ENCODE measurements at regions not wholly inside any gene's neighbourhood (a gene's known extent, or its start where the extent isn't known, plus 50 kb on each side); places are given as distances from the start of the nearest gene placed in this dataset.
"Not testable (repeated sequence)": the region's sequence is repeated elsewhere in the genome, so short reads cannot be mapped to it uniquely, and the experiment has no call there.

GRCh38 chr6:8846680-8847079, 411.3 kb upstream of the SLC35B3 start:
- not testable (repeated sequence) for DNase-seq

GRCh38 chr6:8845690-8846089, 410.3 kb upstream of the SLC35B3 start:
- no peak for DNase-seq

GRCh38 chr6:8844968-8845367, 409.6 kb upstream of the SLC35B3 start:
- DNase-seq, result no peak

- DNase-seq, result no peak
These were observed 404.3 kb upstream of the SLC35B3 start for GRCh38 chr6:8839626-8840025.

- no peak for DNase-seq
These were observed 402.0 kb upstream of the SLC35B3 start for GRCh38 chr6:8837343-8837742.

- DNase-seq, result not testable (repeated sequence)
These were observed 397.4 kb upstream of the SLC35B3 start for GRCh38 chr6:8832695-8833094.

- DNase-seq, result no peak
These were observed 396.2 kb upstream of the SLC35B3 start for GRCh38 chr6:8831366-8832152.

- no peak for DNase-seq
These were observed 395.4 kb upstream of the SLC35B3 start for GRCh38 chr6:8830794-8831193.

GRCh38 chr6:8829796-8830195, 394.5 kb upstream of the SLC35B3 start:
- DNase-seq, result no peak

- no peak for DNase-seq
These were observed 394.0 kb upstream of the SLC35B3 start for GRCh38 chr6:8829296-8829695.

- no peak for DNase-seq
These were observed 393.0 kb upstream of the SLC35B3 start for GRCh38 chr6:8828376-8828775.

GRCh38 chr6:8825726-8826125, 390.4 kb upstream of the SLC35B3 start:
- no peak for DNase-seq

- no peak for DNase-seq
These were observed 386.6 kb upstream of the SLC35B3 start for GRCh38 chr6:8821981-8822381.

GRCh38 chr6:8820313-8820712, 385.0 kb upstream of the SLC35B3 start:
- DNase-seq, result no peak

- no peak for DNase-seq
These were observed 384.1 kb upstream of the SLC35B3 start for GRCh38 chr6:8819446-8819845.

- no peak for DNase-seq
These were observed 379.2 kb upstream of the SLC35B3 start for GRCh38 chr6:8814440-8815000.

GRCh38 chr6:8810325-8810724, 375.0 kb upstream of the SLC35B3 start:
- DNase-seq, result no peak

GRCh38 chr6:8809662-8810061, 374.3 kb upstream of the SLC35B3 start:
- DNase-seq, result no peak

- no peak for DNase-seq
These were observed 367.9 kb upstream of the SLC35B3 start for GRCh38 chr6:8803181-8803760.

- DNase-seq, result not testable (repeated sequence)
These were observed 367.1 kb upstream of the SLC35B3 start for GRCh38 chr6:8802397-8802796.

- no peak for DNase-seq
These were observed 359.1 kb upstream of the SLC35B3 start for GRCh38 chr6:8794420-8794819.

- no peak for DNase-seq
These were observed 354.5 kb upstream of the SLC35B3 start for GRCh38 chr6:8789878-8790277.

GRCh38 chr6:8785223-8785622, 349.9 kb upstream of the SLC35B3 start:
- no peak for DNase-seq

GRCh38 chr6:8783191-8783590, 347.8 kb upstream of the SLC35B3 start:
- no peak for DNase-seq
